Activated naive CD4-positive, alpha-beta T cell treated with anti-CD3 and anti-CD28 coated beads, Interleukin-2, amount 50 U/mL, for 72 hours (primary cell): ENCODE measurements at regions not wholly inside any gene's neighbourhood (a gene's known extent, or its start where the extent isn't known, plus 50 kb on each side); places are given as distances from the start of the nearest gene placed in this dataset.
"Not testable (repeated sequence)": the region's sequence is repeated elsewhere in the genome, so short reads cannot be mapped to it uniquely, and the experiment has no call there.

Experiments
- ATAC-seq, 2 donors: fragments of 150-1000 bp; cut with Tn5 transposase; 2 replicates each; pipeline ENCODE4 v1.10.0; 2021; ENCODE audit warnings: mild to moderate bottlenecking in 2 of 2, moderate library complexity in 2 of 2
- DNase-seq, 2 donors: peaks; one replicate each; pipeline ENCODE4 v3.0.0; 2021 to 2022; ENCODE audit warnings: low spot score in 2 of 2
- H3K27ac Mint-ChIP-seq, 2 donors: one replicate each; pipeline ENCODE4 v1.8.0; 2022; ENCODE audit warnings: mild to moderate bottlenecking in 2 of 2, mixed read lengths in 2 of 2
- H3K36me3 Mint-ChIP-seq, 2 donors: one replicate each; pipeline ENCODE4 v1.8.0; 2022; ENCODE audit warnings: mixed read lengths in 2 of 2
- H3K9me3 Mint-ChIP-seq, 2 donors: one replicate each; pipeline ENCODE4 v1.8.0; 2022; ENCODE audit warnings: mixed read lengths in 2 of 2

DNA sequence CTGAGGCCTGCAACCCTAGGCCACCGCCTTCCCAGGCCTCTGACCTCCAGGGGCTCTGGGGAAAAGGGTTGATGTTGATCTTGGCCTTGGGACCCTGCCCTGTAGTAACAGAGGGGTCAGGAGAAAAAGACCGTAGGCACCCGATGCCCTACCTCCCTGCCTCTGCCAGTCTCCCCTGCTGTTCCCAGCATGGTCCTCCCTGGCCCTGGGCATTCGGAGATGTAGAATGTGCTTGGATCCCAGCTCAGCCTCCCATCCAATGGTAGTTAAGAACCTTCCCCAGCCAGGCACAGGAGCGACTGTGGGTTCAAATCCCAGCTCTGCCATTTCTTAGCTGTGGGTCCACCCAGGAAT lies 72.0 kb upstream of the TARDBP start:
- DNase-seq (no peak), ATAC-seq (peak in 1 of 2 donors; percentile 19)
- peaks cover 0 to 1% of the 10 kb centered on the region in 2 donors for H3K36me3 Mint-ChIP-seq
- H3K27ac Mint-ChIP-seq, result peak overlapping the region; percentile 52 to 88
- no peaks in the 10 kb centered on the region for H3K9me3 Mint-ChIP-seq

DNA sequence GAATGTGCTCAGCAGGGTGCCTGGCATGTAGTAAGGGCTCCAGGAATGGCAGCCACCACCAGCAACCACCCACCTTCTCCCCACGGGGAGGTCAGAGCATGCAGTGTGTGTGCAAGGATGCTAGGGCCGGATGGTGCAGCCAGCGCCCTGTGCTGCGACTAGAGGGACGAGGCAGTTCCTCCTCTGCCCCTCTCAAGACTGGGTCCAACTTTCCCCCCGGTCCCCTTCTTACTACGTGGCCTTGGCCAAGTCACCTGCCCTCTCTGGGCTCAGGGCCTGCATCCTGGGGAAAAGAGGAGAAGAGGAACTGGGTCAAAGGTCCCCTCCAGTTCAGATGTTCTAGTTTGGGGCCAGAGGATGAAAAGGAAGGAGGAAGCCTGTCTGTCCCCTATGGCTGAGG lies 71.6 kb upstream of the TARDBP start:
- H3K36me3 Mint-ChIP-seq, result peaks cover 0 to 4% of the 10 kb centered on the region in 2 donors

DNA sequence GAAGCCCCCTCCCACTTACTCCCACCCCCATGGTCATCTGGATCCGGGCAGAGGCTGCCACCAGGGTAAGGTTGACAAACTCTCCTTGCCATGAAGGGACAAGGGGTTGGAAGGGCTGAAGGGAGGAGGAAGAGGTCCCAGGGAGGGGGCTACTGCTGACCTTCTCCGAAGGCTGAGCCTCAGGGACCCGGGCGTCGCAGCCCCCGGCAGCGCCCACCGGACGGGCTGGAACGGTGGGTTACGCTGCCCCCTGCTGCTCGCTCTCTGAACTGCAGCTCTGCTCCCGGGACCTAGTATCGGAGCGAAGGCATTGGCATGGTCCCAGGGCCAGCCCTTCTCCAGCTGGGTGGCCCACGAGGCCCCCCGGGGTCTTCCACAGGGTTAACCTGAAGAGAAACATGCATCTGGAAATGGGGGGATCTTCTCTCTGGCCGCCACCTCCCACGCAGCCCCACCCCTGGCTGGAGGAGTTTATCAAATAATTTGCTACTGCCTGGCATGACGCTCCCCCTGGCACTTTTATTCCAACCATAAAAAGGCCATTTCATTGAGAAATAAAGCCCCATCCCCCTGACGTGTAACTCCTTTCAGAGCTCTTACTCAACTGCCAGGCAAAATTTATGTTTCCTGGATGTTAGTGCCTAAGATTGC lies 70.4 kb upstream of the TARDBP start:
- no peak for ATAC-seq
- DNase-seq, result peak in 1 of 2 donors; percentile 79

More for the DNA sequence above, 71.6 kb upstream of the TARDBP start:
- no peak for DNase-seq
- ATAC-seq, result peak in 1 of 2 donors; percentile 3
- Mint-ChIP-seq H3K27ac (no peak overlapping the region), H3K9me3 (no peaks in the 10 kb centered on the region)

DNA sequence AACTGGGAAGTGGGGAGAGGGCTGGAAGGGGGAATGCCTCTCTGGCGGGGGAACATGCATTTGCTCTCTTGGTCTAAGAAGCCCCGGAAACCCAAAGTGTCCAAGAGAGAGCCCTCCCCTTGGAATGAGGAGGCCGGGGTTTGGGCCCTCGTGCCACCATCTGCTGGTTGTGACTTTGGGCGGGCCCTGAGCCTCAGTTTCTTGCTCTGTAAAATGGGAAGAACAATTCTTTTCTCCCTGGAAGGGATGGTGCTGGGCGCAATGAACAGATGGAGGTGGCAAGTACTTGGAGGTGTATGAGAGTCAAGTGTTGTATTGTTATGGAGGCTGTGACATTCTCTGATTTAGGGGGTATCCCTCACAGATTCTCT lies 69.9 kb upstream of the TARDBP start:
- H3K9me3 Mint-ChIP-seq, result no peaks in the 10 kb centered on the region

More for the DNA sequence above, 70.4 kb upstream of the TARDBP start:
- Mint-ChIP-seq H3K9me3 (no peaks in the 10 kb centered on the region), H3K27ac (no peak overlapping the region), H3K36me3 (peaks cover 0 to 4% of the 10 kb centered on the region in 2 donors)

GRCh38 chr1:10943041-10943440 lies 69.4 kb upstream of the TARDBP start:
- Mint-ChIP-seq H3K9me3 (no peaks in the 10 kb centered on the region), H3K36me3 (peaks cover 0 to 4% of the 10 kb centered on the region in 2 donors), H3K27ac (no peak overlapping the region)
- no peak for ATAC-seq
- no peak for DNase-seq

More for the DNA sequence above, 69.9 kb upstream of the TARDBP start:
- Mint-ChIP-seq H3K36me3 (peaks cover 0 to 4% of the 10 kb centered on the region in 2 donors), H3K27ac (no peak overlapping the region)
- ATAC-seq (no peak), DNase-seq (no peak)

DNA sequence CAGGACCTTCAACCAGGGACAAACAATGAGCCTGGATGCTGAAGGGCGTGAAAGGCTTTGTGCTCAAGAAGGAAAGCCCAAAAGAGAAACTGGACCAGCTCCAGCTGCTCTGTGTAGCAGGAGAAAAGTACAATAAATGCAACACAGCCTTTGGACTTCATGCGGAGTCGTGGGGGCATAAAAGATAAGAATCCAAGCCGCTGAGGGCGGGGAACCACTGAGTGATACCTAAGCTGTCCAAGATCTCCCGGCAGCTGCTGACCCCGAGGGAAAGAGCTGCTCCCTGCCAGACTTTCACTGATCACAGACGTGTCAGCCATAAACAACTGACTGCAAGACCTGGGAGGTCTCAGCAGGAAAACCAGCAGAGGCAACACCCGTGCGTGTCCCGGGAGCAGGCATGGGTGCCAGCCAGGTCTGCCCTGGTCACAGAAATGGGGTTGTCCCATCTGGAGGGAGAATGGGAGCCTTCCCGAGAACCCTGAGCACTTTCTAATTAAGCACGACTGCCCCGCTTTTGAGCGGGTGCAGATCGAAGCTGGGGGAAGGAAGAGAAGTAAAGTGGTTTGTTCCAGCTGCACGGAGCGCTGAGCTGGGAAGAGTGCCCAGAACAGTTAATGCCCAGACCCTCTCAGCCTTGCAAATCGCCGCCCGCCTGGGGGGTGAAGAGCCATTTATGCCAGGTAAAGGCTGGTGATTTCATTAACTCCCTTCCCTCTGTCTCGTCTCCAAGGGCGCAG lies 68.3 kb upstream of the TARDBP start:
- H3K36me3 Mint-ChIP-seq, result peaks cover 0 to 4% of the 10 kb centered on the region in 2 donors
- ATAC-seq (no peak), DNase-seq (no peak)
- no peaks in the 10 kb centered on the region for H3K9me3 Mint-ChIP-seq
- no peak overlapping the region for H3K27ac Mint-ChIP-seq

- no peaks in the 10 kb centered on the region for H3K9me3 Mint-ChIP-seq
- no peak for ATAC-seq
- peaks cover 0 to 4% of the 10 kb centered on the region in 2 donors for H3K36me3 Mint-ChIP-seq
- H3K27ac Mint-ChIP-seq, result no peak overlapping the region
- DNase-seq, result no peak
These were observed 66.4 kb upstream of the TARDBP start for GRCh38 chr1:10945991-10946509.

DNA sequence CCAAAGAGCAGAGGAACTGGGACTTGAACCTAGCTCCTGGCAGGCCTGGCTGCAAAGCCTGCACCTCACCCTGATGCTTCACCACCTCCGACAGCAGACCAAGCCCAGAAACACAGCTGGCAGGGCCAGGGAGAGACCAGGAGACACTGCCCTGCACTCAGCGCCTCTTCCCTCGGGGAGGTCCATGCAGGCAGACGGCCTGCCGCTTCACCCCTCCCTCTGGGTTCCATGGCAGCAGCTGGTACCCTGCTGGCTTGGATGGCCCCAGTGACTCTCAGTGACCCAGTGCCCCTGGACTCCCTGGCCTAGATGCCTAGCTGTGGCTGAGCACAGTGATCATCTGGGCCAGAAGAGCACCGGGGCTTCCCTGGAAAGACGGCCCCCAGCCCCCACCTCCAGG lies 65.3 kb upstream of the TARDBP start:
- Mint-ChIP-seq H3K27ac (no peak overlapping the region), H3K9me3 (no peaks in the 10 kb centered on the region), H3K36me3 (peaks cover 0 to 4% of the 10 kb centered on the region in 2 donors)
- ATAC-seq, result no peak
- no peak for DNase-seq

GRCh38 chr1:10947691-10948462 lies 64.6 kb upstream of the TARDBP start:
- H3K36me3 Mint-ChIP-seq, result peaks cover 0 to 4% of the 10 kb centered on the region in 2 donors
- no peak for DNase-seq
- H3K9me3 Mint-ChIP-seq, result no peaks in the 10 kb centered on the region
- ATAC-seq, result no peak
- H3K27ac Mint-ChIP-seq, result no peak overlapping the region

- DNase-seq (no peak), ATAC-seq (no peak)
- no peaks in the 10 kb centered on the region for H3K9me3 Mint-ChIP-seq
- H3K27ac Mint-ChIP-seq, result no peak overlapping the region
- H3K36me3 Mint-ChIP-seq, result peaks cover 0 to 4% of the 10 kb centered on the region in 2 donors
These were observed 64.0 kb upstream of the TARDBP start for GRCh38 chr1:10948463-10948775.

DNA sequence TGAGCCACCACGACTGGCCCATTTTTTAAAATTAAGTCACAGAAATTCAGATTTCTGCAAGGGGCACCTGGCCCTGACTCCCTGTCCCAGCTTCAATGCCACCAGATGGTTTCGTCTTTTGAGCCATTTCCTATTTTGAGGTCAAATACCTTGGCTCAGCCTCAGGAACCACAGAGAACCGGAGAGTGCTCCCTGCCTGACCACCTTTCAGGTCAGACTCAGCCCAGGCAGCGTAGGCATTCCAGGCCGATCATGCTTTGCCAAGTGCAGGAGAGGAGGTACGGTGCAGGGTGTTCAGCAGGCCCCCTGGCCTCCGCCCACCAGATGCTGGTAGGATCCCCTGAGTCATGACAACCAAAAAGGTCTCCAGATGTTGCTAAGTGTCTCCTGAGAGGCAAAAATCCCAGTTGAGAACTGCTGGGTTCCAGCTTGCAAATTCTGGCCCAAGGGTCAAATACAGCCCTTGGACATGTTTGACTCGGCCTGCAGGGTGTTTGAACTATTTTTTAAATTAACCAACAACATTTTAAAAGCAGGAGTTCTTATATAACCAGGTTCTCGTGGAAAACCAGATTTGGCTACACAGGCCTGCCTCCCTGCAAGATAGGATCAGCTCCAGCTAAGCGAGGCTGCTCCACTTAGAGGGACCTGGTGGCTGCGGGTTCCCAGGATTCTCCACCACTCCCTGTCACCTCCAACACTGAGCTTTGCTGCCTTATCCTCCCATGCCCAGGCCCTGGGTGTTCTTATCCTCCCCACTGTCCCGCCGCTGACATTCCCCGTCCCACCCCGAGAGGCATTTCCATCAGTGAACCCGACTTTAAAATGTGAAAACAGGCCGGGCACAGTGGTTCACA lies 61.9 kb upstream of the TARDBP start:
- Mint-ChIP-seq H3K9me3 (no peaks in the 10 kb centered on the region), H3K36me3 (peaks cover 0 to 2% of the 10 kb centered on the region in 2 donors), H3K27ac (no peak overlapping the region)
- no peak for DNase-seq
- no peak for ATAC-seq

GRCh38 chr1:10951298-10951697 lies 61.2 kb upstream of the TARDBP start:
- not testable (repeated sequence) for H3K36me3 Mint-ChIP-seq, H3K9me3 Mint-ChIP-seq, ATAC-seq

GRCh38 chr1:10951961-10952360 lies 60.5 kb upstream of the TARDBP start:
- ATAC-seq, result no peak
- H3K9me3 Mint-ChIP-seq, result no peaks in the 10 kb centered on the region
- H3K27ac Mint-ChIP-seq, result no peak overlapping the region
- DNase-seq, result no peak
- no peaks in the 10 kb centered on the region for H3K36me3 Mint-ChIP-seq

More at GRCh38 chr1:10951298-10951697, 61.2 kb upstream of the TARDBP start:
- not testable (repeated sequence) for DNase-seq, H3K27ac Mint-ChIP-seq

- H3K36me3 Mint-ChIP-seq, result no peaks in the 10 kb centered on the region
- no peak for ATAC-seq
- no peak overlapping the region for H3K27ac Mint-ChIP-seq
- H3K9me3 Mint-ChIP-seq, result no peaks in the 10 kb centered on the region
- no peak for DNase-seq
These were observed 58.8 kb upstream of the TARDBP start for GRCh38 chr1:10953505-10954193.

GRCh38 chr1:10957133-10957532 lies 55.3 kb upstream of the TARDBP start:
- Mint-ChIP-seq H3K36me3 (no peaks in the 10 kb centered on the region), H3K27ac (no peak overlapping the region), H3K9me3 (no peaks in the 10 kb centered on the region)
- ATAC-seq, result no peak
- no peak for DNase-seq

DNA sequence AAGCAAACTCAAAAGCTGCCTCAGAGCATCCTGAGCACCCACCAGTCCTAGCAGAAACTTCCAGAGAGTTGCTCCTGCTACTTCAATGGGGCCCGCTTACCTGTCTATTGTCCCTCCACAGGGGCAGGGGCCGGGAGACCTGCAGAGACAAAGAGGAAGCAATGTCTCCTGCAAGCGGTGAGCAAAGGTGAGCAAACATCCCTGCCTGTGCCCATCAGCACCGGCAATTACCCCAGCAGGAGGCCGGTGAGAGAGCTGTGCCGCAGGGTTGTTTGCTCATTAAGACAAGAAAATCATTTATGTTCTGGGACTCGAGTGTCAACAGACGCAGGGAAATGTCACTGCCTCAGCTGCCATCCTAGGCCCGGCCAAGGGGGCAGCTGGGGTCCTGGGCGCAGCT lies 53.8 kb upstream of the TARDBP start:
- Mint-ChIP-seq H3K27ac (no peak overlapping the region), H3K9me3 (no peaks in the 10 kb centered on the region), H3K36me3 (no peaks in the 10 kb centered on the region)
- ATAC-seq (no peak), DNase-seq (no peak)
